GM12873 (cell line): ENCODE measurements at regions not wholly inside any gene's neighbourhood (a gene's known extent, or its start where the extent isn't known, plus 50 kb on each side); places are given as distances from the start of the nearest gene placed in this dataset.

Experiments
- TF ChIP-seq, protein P1 (sequence below): IDR thresholded peaks from 2 replicates; pipeline ENCODE4 v1.5.1; 2012; ENCODE audit warnings: low read depth, mild to moderate bottlenecking, moderate library complexity, low read length, control low read depth; ENCODE audit not compliant: insufficient read depth; ENCODE audit errors: missing control alignments

DNA sequence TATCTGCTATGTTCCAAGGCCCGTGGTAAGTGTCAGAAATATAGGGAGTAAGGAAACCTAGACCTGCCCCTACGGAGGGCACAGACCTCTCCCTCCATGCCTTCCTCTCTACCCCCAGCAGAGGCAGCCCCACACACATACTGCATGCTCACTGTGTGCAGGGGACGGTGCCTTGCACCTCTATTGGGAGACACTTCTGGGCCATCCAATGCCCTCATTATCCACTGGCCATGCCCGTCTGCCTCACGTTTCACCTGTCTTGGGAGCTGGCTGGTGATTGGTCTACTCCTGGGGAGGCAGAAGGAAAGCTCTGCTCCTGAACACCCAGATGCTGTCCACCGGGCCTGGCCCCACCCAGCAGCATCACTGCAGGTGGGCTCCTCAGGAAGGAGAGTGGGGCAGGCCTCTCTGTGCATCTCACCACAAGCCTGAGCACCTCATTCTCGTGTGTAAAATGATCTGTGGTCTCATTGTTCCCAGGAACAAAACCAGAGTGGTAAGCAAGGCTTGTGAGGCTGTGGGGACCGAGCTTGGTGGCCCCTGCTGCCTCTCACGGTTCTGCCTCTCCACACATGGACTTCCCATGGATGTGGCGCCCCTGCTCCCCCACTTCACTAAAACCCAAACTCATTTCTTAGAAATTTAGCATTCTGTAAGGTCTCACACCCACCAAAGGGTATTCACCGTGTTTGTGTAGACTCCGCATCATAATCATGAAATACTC is 312.5 kb upstream of the HS6ST1 start:
- TF ChIP-seq, protein P1, sequence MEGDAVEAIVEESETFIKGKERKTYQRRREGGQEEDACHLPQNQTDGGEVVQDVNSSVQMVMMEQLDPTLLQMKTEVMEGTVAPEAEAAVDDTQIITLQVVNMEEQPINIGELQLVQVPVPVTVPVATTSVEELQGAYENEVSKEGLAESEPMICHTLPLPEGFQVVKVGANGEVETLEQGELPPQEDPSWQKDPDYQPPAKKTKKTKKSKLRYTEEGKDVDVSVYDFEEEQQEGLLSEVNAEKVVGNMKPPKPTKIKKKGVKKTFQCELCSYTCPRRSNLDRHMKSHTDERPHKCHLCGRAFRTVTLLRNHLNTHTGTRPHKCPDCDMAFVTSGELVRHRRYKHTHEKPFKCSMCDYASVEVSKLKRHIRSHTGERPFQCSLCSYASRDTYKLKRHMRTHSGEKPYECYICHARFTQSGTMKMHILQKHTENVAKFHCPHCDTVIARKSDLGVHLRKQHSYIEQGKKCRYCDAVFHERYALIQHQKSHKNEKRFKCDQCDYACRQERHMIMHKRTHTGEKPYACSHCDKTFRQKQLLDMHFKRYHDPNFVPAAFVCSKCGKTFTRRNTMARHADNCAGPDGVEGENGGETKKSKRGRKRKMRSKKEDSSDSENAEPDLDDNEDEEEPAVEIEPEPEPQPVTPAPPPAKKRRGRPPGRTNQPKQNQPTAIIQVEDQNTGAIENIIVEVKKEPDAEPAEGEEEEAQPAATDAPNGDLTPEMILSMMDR, result no peak

DNA sequence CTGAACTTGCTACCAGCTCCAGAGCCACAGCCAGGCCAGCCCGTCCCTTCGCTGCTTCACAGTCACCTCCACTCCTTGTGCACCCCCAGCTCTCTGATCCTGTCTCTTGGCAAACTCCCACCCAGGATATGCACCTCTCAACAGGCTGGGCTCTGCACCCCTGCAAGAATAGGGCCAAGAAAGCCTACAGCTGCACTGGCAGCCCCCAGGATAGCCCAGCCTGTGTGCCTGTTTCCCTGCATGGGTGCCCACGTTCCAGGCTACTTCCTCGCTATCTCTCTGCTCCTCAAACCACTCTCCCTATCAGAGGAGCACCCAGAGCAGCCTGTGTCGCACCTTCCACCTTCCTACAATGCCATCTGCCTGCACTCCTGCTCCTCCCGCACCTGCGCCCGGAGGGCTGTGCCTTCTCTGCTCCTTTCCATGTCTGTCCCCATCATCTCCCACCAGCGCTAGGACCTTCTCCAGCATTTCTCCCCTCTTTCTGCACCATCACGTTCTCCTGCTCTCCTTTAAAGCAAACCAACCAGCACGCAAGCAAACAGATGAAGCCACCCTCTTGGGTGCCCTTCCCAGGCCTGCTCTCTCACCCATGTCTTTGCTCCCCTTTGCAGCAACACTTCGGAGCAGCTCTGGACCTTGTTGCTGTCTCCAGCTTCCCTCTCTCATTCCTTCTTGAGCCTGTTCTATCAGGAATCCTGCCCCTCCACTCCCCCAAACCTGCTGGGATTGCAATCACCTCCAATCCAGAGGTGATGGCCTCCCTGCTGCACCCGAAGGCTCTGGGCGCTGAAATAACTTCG is 313.2 kb upstream of the HS6ST1 start:
- TF ChIP-seq, protein P1, result no peak

DNA sequence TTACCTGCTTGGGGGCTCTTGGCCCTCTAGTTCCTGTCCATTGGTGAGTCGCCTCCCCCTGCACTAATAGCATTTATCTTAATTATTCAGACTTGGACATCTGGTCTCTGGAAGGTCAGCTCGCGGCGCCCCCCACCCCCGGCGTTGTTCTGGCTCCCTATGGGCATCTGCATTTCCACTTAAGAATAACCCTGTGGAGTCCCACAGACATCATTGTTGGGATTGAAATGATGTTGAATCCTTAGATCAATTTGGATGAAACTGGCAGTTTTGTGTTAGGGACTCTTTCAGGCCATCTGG is 313.8 kb upstream of the HS6ST1 start:
- TF ChIP-seq, protein P1, result no peak

DNA sequence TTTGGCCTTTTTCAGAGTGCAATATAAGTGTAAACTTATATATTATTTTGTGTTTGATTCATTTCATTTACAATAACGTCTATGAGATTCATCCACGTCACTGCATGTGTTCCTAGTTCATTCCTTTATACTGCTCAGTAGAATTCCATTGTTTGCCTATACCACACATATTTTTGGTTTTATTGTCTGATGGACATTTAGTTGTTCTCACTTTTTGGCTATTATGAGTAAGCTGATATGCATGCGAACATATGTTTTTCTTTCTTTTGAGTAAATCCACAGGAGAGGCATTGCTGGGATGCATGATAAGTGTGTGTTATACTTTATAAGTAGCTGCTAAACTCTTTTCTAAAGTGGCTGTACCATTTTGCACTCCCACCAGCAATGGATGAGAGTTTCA is 314.8 kb upstream of the HS6ST1 start:
- TF ChIP-seq, protein P1, result no peak

DNA sequence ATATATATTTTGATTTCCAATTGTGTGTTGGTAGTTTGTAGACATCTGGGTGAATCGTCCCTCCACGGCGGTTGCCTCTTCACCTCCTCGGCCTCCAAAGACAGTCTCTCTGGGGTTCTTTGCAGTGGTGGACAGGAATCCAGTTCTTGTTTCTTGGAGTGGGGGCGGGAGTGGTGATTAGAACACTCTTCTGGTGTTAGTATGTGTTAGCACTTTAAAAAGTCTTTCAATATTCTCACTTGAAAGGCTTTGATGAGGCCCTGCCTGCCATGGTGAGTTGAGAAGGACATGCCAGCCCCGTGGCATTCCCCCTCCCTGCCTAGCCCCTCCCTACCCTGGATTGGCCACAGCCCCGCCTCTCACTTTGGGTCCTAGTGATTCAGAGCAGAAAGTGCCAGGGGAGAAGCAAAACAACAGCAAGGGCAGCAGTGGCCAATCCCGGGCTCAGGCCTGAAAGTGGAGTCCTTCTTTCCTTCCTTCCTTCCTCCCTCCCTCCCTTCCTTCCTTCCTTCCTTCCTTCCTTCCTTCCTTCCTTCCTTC is 316.8 kb upstream of the HS6ST1 start:
- TF ChIP-seq, protein P1, result no peak

DNA sequence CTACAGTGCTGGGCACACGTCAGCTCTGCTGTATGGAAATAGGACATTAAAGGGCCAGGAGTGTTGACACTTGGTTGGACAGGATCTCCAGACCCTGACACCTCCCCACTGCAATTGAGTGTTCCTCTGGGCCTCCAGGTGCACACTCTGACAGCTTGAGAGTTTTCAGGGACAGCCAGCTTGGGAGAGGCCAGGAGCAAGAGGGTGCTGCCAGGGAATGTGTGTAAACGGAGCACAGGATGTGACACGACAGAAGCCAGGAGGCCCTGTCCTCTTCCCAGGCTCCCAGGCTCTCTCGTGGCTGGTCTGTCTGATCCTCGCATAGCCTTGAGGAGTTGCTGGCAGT is 318.1 kb upstream of the HS6ST1 start:
- TF ChIP-seq, protein P1, result no peak

DNA sequence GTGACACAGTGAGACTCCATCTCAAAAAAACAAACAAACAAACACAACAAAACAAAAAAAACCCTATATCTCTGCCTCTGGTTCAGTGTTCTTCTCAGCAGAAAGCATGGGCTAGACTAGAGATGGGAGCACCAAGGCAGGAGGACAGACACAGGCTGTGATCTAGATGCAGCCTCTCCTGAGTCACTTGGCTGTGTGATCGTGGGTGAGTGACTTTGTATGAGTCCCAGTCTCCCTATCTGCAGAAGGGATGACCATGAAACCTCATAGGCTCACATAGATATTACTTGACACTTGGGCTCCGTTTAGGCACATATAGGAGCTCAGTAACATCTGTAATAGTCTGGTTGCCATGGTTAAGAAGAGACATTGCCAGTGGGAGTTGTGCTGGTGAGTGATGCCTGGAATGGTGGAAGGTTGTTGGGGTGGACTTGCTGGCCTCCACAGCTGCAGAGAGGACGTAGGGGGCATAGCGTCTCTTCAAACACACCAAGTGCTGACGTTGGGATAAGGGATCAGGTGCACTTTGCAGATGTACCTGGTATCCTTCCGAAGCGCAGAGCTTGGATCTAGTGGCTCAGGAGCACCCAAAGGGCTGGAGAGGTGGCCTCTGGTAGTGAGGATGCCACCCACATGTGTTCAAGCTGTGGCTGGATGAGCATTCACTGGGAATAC is 318.9 kb upstream of the HS6ST1 start:
- TF ChIP-seq, protein P1, result no peak
